K562 (cell line): ENCODE measurements at regions not wholly inside any gene's neighbourhood (a gene's known extent, or its start where the extent isn't known, plus 50 kb on each side); places are given as distances from the start of the nearest gene placed in this dataset.

Source experiments
- ATAC-seq: fragments of 200-7000 bp; cut with Tn5 transposase; 3 replicates; pipeline ENCODE4 v1.9.1; 2020; ENCODE audit warnings: moderate library complexity
- BruUV-seq: library from RNA; stranded (reverse); fragments of 400-500 nt; replicated peaks from 2 replicates; lab custom pipeline; 2021; lab: Mats Ljungman, UMichigan
- CTCF ChIA-PET: fragments of 300-600 bp; formaldehyde crosslinking; extraction: SDS; loops from one replicate; lab custom pipeline; 2021; ENCODE audit warnings: low intra/inter-chr PET ratio; lab: Yijun Ruan, JAX
- POLR2A ChIA-PET: fragments of 300-600, 350-650 bp; sonication (Branson Sonifier 250); formaldehyde crosslinking; extraction: SDS; loops from one replicate; lab custom pipeline; 2021; ENCODE audit warnings: antibody characterized with exemption, inconsistent platforms; lab: Yijun Ruan, JAX
- DNase-seq, 4 experiments: peaks; one replicate each; pipeline versions ENCODE4 v3.0.0 to v3.0.0-alpha.2; 2011 to 2018; ENCODE audit warnings: low spot score in 3 of 4, mixed read lengths in 3 of 4; ENCODE audit errors: extremely low read depth in 1 of 4
- FAIRE-seq: peaks from 2 replicates; lab custom pipeline; 2011; peaks lifted over from hg19 to GRCh38; lab: Jason Lieb, UNC
- H2AFZ ChIP-seq: 2 replicates; pipeline ENCODE4 v1.6.0; 2011; ENCODE audit warnings: low read depth, low read length, control low read depth, inconsistent platforms
- H3K27ac ChIP-seq: fragments of 200-600 bp; 3 replicates; pipeline ENCODE4 v1.8.0; 2011; ENCODE audit warnings: low read depth, mild to moderate bottlenecking, control low read depth, inconsistent platforms, low read length, moderate library complexity, mixed read lengths; ENCODE audit errors: extremely low read depth
- H3K27me3 ChIP-seq, 2 experiments: fragments of 300-600 bp in 1 of 2; 2 replicates in 1 of 2; 3 replicates in 1 of 2; pipeline versions ENCODE4 v1.6.0 to v1.8.0; 2011; ENCODE audit warnings: inconsistent platforms in 2 of 2, low read length in 2 of 2, mild to moderate bottlenecking in 1 of 2, mixed read lengths in 1 of 2, moderate library complexity in 1 of 2; ENCODE audit not compliant: control insufficient read depth in 2 of 2, insufficient read depth in 2 of 2
- H3K36me3 ChIP-seq: fragments of 300-600 bp; 3 replicates; pipeline ENCODE4 v1.8.0; 2011; ENCODE audit warnings: mild to moderate bottlenecking, low read length, inconsistent platforms; ENCODE audit not compliant: control insufficient read depth, insufficient read depth
- H3K4me1 ChIP-seq, 2 experiments: fragments of 200-600 bp in 1 of 2; replicated peaks in 1 of 2; 2 replicates in 1 of 2; 3 replicates in 1 of 2; pipeline versions ENCODE4 v1.5.1 to v1.8.0; 2011; ENCODE audit warnings: inconsistent platforms in 2 of 2, low read length in 2 of 2, mild to moderate bottlenecking in 1 of 2, mixed read lengths in 1 of 2, moderate library complexity in 1 of 2; ENCODE audit not compliant: control insufficient read depth in 2 of 2, insufficient read depth in 2 of 2
- H3K4me2 ChIP-seq: 2 replicates; pipeline ENCODE4 v1.6.1; 2011; ENCODE audit warnings: low read length, control low read depth, inconsistent platforms, mixed read lengths; ENCODE audit not compliant: insufficient read depth
- H3K4me3 ChIP-seq: fragments of 200-600 bp; sonication (generic), shearing (Covaris generic); 2 replicates; pipeline ENCODE4 v1.5.1; 2016; ENCODE audit warnings: control low read depth, inconsistent platforms
- H3K79me2 ChIP-seq: fragments of 200-600 bp; 3 replicates; pipeline ENCODE4 v1.8.0; 2011; ENCODE audit warnings: low read length, inconsistent platforms; ENCODE audit not compliant: control insufficient read depth, insufficient read depth
- H3K9ac ChIP-seq, 2 experiments: 2 replicates each; pipeline versions ENCODE4 v1.6.0 to v1.6.1; 2011; ENCODE audit warnings: low read depth in 2 of 2, low read length in 2 of 2, control low read depth in 1 of 2, inconsistent platforms in 1 of 2, mild to moderate bottlenecking in 1 of 2, mixed read lengths in 1 of 2; ENCODE audit not compliant: insufficient read depth in 1 of 2
- H3K9me1 ChIP-seq: one replicate; pipeline ENCODE4 v1.6.0; 2011; ENCODE audit warnings: inconsistent platforms, mild to moderate bottlenecking, low read length, moderate library complexity; ENCODE audit not compliant: control insufficient read depth, insufficient read depth
- H3K9me3 ChIP-seq: replicated peaks from 2 replicates; pipeline ENCODE4 v1.5.1; 2011; ENCODE audit warnings: low read depth, low read length, inconsistent platforms; ENCODE audit not compliant: control insufficient read depth, insufficient read depth
- H4K20me1 ChIP-seq: replicated peaks from 2 replicates; pipeline ENCODE4 v1.6.1; 2011; ENCODE audit warnings: low read length, inconsistent platforms, mixed read lengths; ENCODE audit not compliant: control insufficient read depth, insufficient read depth
- ARID4B ChIP-seq: sonication (generic); formaldehyde crosslinking; IDR thresholded peaks from 2 replicates; pipeline ENCODE4 v1.8.0; 2022; ENCODE audit warnings: mild to moderate bottlenecking, missing genetic modification reagents
- DLX4 ChIP-seq: fragments of 250-450 bp; sonication (Bioruptor Pico); IDR thresholded peaks from 2 replicates; pipeline ENCODE4 v1.6.1; 2021; ENCODE audit warnings: mild to moderate bottlenecking
- HMGXB4 ChIP-seq: sonication (generic); formaldehyde crosslinking; IDR thresholded peaks from 2 replicates; pipeline ENCODE4 v1.8.1; 2023; ENCODE audit warnings: mild to moderate bottlenecking, missing genetic modification reagents
- HNRNPLL ChIP-seq: fragments of 200-400 bp; formaldehyde crosslinking; IDR thresholded peaks from 2 replicates; pipeline ENCODE4 v1.6.1; 2017; ENCODE audit warnings: low read length, low read depth, mild to moderate bottlenecking; ENCODE audit not compliant: poor library complexity, severe bottlenecking
- MXI1 ChIP-seq: IDR thresholded peaks from 2 replicates; pipeline ENCODE4 v1.6.1; 2011; ENCODE audit warnings: low read depth, mild to moderate bottlenecking, improper control_type of control experiment, low read length
- PHTF2 ChIP-seq: fragments of 250-450 bp; sonication (Bioruptor Pico); IDR thresholded peaks from 2 replicates; pipeline ENCODE4 v1.5.0; 2021; ENCODE audit warnings: mild to moderate bottlenecking
- SNRNP70 ChIP-seq: fragments of 200-400 bp; formaldehyde crosslinking; optimal IDR thresholded peaks from 2 replicates; pipeline ENCODE3; 2017; ENCODE audit warnings: low read depth, low read length
- TARDBP ChIP-seq: fragments of 450-650 bp; IDR thresholded peaks from 2 replicates; pipeline ENCODE4 v1.6.1; 2016
- U2AF1 ChIP-seq: fragments of 200-400 bp; formaldehyde crosslinking; optimal IDR thresholded peaks from 2 replicates; pipeline ENCODE3; 2017; ENCODE audit warnings: mild to moderate bottlenecking, low read depth, low read length, moderate library complexity
- ZNF41 ChIP-seq: fragments of 250-450 bp; sonication (Bioruptor Pico); conservative IDR thresholded peaks from 2 replicates; pipeline ENCODE4 v1.4.0; 2020; ENCODE audit warnings: mild to moderate bottlenecking
- ZNF561 ChIP-seq: fragments of 450-650 bp; formaldehyde crosslinking; conservative IDR thresholded peaks from 2 replicates; pipeline ENCODE4 v1.4.0; 2020; ENCODE audit warnings: mild to moderate bottlenecking, moderate library complexity
- WGBS: fragments of 100-300 bp; shearing (Covaris generic); methylation state at CpG from one replicate; pipeline ENCODE4 v1.1.6; 2016; ENCODE audit warnings: low coverage, mixed read lengths; ENCODE audit not compliant: insufficient coverage; ENCODE audit errors: missing lambda C conversion rate; 5-methylcytosine and 5-hydroxymethylcytosine counted together
- in situ Hi-C: fragments of 300-500 bp; cut with MboI; formaldehyde crosslinking; loops from 4 replicates; pipeline ENCODE4 v1.15.0; 2018; ENCODE audit warnings: inconsistent platforms, mixed read lengths
- intact Hi-C: fragments of 100-400 bp; cut with micrococcal nuclease; formaldehyde crosslinking; loops from 2 replicates; pipeline ENCODE4 v1.14.2; 2022
- TF ChIP-seq, protein P1 (sequence below): fragments of 250-450 bp; sonication (Bioruptor Pico); IDR thresholded peaks from 2 replicates; pipeline ENCODE4 v1.5.0; 2021; ENCODE audit warnings: mild to moderate bottlenecking, borderline replicate concordance

- Histone ChIP-seq H3K9me3 (no peaks in the 10 kb centered on the region; the same call in 1 of the 2 replicates), H2AFZ (no peak overlapping the region), H3K9me1 (no peaks in the 10 kb centered on the region), H3K4me3 (no peak overlapping the region), H3K36me3 (no peaks in the 10 kb centered on the region), H3K79me2 (no peaks in the 10 kb centered on the region), H3K27ac (no peak overlapping the region), H3K4me2 (no peak overlapping the region), H4K20me1 (no peaks in the 10 kb centered on the region), H3K4me1 (no peaks in the 10 kb centered on the region), H3K9ac (no peak overlapping the region), H3K27me3 (no peaks in the 10 kb centered on the region)
- intact Hi-C loops (no loop called here), in situ Hi-C loops (no loop called here)
- POLR2A ChIA-PET, result no interaction called here
- DNase-seq (no peak), ATAC-seq (no peak), FAIRE-seq (no peak)
- BruUV-seq, result no TSS peak
- CTCF ChIA-PET, result no interaction called here
- 0% methylated on average over 4 of the region's 4 CpGs for WGBS
- no peak for TF ChIP-seq ARID4B (CRISPR knock-in tag)
- TF ChIP-seq ZNF41 (CRISPR knock-in tag), result no peak
- TF ChIP-seq MXI1, result no peak
- no peak for TF ChIP-seq HMGXB4 (CRISPR knock-in tag)
- TF ChIP-seq TARDBP, result no peak
- no peak for TF ChIP-seq U2AF1
- TF ChIP-seq ZNF561 (CRISPR knock-in tag), result no peak
- no peak for TF ChIP-seq DLX4 (CRISPR knock-in tag)
- TF ChIP-seq SNRNP70, result no peak
- TF ChIP-seq HNRNPLL, result no peak
- TF ChIP-seq, protein P1, sequence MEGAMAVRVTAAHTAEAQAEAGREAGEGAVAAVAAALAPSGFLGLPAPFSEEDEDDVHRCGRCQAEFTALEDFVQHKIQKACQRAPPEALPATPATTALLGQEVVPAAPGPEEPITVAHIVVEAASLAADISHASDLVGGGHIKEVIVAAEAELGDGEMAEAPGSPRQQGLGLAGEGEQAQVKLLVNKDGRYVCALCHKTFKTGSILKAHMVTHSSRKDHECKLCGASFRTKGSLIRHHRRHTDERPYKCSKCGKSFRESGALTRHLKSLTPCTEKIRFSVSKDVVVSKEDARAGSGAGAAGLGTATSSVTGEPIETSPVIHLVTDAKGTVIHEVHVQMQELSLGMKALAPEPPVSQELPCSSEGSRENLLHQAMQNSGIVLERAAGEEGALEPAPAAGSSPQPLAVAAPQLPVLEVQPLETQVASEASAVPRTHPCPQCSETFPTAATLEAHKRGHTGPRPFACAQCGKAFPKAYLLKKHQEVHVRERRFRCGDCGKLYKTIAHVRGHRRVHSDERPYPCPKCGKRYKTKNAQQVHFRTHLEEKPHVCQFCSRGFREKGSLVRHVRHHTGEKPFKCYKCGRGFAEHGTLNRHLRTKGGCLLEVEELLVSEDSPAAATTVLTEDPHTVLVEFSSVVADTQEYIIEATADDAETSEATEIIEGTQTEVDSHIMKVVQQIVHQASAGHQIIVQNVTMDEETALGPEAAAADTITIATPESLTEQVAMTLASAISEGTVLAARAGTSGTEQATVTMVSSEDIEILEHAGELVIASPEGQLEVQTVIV, result no peak
- TF ChIP-seq PHTF2 (CRISPR knock-in tag), result no peak
These were observed 676.7 kb upstream of the SOX9 start for GRCh38 chr17:71444078-71444477.
